HT1080 (cell line): ENCODE measurements at regions not wholly inside any gene's neighbourhood (a gene's known extent, or its start where the extent isn't known, plus 50 kb on each side); places are given as distances from the start of the nearest gene placed in this dataset.
A peak's percentile ranks its signal among the peaks of the same experiment; 100 is the strongest.

Experiments
- DNase-seq: peaks from one replicate; pipeline ENCODE4 v3.0.0-alpha.2; 2015; ENCODE audit warnings: low read depth

DNA sequence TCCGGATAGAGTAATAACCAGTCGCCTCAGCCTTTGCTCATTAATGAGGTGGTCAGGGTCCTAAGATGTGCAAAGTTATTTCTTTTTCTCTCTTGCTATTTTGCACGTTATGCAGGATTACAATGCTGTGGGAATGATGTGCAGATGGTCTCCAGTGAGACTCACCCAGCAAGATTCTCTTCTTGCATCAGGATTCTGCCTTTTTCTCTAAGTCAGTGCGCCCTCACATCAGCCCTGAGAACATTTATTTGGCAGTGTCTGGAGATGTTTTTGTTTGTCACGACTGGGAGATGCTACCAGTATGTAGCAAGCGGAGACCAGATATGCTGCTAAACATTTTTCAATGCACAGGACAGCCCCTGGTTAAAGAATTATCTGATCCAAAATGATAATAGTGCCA, 280.3 kb upstream of the WWC1 start:
- DNase-seq = no peak

- DNase-seq = no peak
These were observed 279.4 kb upstream of the WWC1 start for GRCh38 chr5:168012006-168012405.

- no peak for DNase-seq
These were observed 277.9 kb upstream of the WWC1 start for GRCh38 chr5:168013546-168013945.

GRCh38 chr5:168014433-168015123, 276.9 kb upstream of the WWC1 start:
- no peak for DNase-seq

- DNase-seq = peak; percentile 49
These were observed 275.9 kb upstream of the WWC1 start for GRCh38 chr5:168015506-168015905.

- no peak for DNase-seq
These were observed 274.1 kb upstream of the WWC1 start for GRCh38 chr5:168017313-168017712.

GRCh38 chr5:168019143-168019542, 272.3 kb upstream of the WWC1 start:
- no peak for DNase-seq

GRCh38 chr5:168020542-168021294, 270.7 kb upstream of the WWC1 start:
- peak; percentile 24 for DNase-seq

DNA sequence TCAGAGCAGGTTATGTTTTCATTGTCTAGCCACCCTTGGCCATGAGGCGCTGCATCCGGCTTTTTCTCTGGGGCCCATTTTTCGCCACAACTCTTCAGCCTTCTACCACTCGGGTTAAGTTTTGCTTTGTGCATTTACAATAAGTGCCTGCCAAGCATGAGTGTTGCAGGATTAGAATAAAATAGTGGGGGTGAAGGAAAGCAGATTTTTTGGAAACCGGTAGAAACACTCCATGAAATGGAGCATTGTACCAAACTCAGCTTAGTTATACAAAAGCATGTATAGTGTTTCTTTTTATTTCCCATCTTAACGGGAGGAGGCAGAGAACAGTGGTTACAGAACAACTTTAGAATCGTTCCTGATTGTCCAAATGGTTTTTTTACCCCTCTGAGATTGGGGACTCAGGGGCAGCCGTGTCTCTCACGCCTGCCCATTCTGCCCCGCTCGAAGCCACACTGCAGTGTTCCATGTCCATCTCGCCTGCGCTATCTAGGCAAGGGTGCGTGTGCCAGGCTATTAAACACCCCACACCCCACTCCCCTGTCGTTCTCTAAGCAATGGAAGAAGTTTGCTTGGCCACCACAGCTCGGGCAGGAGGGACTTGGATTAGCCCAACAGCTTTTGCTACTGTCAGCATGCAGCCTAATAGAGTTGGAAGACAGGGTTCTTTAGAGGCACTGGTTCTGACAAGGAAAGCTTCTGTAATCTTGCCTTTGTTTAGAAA, 268.8 kb upstream of the WWC1 start:
- DNase-seq = no peak

- DNase-seq = no peak
These were observed 268.3 kb upstream of the WWC1 start for GRCh38 chr5:168023191-168023590.

DNA sequence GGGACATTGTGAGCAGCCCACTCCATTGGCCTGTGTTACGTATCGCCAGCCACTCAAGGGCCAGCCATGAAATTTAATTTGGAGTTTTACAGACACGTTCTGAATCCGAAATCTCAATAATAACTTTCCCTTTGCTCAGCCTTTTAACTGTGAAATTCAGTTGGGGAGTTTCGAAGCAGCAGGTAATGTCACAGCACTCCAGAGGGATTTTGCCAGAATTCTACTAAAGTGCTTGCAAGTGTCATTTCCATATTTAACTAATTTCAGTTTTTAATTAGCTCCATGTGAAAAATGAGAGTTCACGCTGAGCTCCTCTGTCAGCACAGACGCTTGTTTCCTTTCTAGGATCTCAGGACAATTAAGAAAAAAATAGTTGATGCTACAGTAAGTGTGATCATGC, 267.1 kb upstream of the WWC1 start:
- DNase-seq = no peak

- DNase-seq = no peak
These were observed 264.4 kb upstream of the WWC1 start for GRCh38 chr5:168027007-168027406.

DNA sequence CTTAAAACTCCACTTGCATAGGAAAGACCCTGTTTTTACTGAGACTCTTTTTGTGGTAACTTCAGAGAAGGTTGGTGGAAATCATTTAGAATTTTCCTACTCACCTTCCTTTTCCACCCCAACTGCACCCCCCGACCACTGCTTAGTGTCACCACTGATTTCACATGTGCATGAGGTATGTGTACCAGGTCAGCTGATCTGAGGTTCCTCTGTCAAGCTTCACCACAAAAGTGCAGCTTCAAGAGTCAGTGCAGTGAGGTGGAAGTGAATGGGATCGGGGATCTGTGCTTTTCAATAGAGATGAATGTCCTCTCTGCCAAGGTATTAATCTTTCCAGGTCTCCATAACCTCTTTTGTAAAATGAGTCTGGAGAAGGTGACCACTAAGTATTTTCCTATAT, 260.5 kb upstream of the WWC1 start:
- no peak for DNase-seq

GRCh38 chr5:168031614-168032013, 259.8 kb upstream of the WWC1 start:
- DNase-seq = no peak

DNA sequence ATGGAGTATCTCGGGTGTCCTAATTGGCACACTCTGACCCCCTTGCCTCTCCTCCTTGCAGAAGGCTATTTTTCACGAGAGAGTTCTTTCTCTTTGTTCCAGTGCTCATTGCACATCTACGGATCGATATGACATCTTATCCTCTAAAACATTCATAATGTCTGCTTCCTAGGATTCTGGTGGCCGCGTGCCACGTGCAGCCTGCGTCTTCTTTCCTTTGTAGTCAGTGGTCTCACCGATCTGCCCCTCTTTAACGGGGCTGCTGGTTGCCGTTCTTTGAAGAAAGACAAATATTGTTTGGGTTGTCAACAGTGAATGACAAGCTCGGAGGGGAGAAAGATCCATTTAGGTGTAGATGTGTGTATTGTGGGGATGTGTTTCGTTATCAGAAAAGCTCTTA, 252.4 kb upstream of the WWC1 start:
- DNase-seq = no peak

DNA sequence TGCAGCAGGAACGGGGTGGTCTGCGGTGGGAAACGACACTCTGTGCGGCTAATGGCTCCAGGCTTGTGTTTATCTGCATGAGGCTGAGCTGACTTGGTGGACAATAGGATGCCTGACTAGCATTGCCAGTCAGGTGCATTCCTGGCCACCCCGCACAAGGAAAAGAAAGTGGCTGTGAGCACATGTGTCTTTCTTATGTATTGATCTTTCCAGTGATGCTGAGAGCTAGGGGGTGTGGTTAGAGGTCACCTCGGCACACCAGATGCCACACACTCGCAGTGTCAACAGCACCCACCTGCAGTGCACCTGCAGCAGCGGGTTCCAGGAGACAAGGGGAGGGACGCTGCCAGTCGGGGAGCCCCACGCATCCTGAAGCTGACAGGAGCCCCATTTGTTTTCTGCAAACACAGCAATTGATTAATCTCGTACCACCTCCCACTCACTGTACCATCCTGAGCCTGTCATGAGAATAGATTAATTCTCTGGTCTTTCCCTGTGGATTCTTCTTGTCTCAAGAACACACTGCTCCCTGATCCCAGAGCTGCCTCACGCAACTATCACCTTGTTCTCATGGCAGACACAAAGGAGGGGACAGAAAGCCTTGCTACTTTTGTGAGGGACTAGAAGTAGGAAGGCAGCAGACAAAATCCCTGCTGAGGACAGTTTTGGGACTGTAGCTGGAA, 251.7 kb upstream of the WWC1 start:
- no peak for DNase-seq

GRCh38 chr5:168041583-168041982, 249.9 kb upstream of the WWC1 start:
- no peak for DNase-seq

DNA sequence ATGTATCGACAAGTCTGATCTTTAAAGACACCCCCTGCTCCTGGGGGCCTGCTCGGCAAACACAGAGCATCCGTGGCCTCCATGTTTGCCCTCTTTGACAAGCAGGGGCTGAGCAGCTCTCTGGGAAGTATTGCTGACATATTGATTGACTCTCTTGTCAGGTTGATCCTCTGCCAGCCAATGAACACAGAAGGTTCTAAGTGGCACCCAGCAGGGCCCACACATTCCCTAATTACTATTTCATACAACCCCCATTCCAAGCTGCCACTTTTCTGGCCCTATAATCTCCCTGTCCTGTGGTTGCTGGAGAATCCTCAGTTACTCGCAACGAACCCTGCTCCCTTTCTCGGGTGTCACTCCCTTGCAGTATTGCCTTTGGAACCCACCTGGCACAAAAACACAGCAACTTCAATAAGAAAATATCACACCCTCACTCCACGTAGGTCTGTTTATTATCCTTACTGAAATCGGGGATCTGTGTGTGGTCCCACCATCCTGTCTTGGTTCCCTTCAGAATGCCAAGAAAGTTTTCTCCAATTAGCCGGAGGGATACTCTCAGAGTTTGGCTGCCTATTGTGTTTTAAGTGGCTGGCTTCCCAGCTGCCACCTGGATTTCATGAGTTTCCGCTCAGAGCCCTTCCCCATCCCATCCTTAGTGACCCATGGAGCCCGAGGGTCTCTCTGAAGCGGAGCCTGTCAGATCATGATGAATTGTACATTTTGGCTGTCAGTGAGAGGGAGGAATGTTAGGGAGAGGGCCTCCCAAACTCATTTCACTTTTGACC, 249.0 kb upstream of the WWC1 start:
- DNase-seq = no peak

GRCh38 chr5:168046163-168046562, 245.3 kb upstream of the WWC1 start:
- DNase-seq = no peak

DNA sequence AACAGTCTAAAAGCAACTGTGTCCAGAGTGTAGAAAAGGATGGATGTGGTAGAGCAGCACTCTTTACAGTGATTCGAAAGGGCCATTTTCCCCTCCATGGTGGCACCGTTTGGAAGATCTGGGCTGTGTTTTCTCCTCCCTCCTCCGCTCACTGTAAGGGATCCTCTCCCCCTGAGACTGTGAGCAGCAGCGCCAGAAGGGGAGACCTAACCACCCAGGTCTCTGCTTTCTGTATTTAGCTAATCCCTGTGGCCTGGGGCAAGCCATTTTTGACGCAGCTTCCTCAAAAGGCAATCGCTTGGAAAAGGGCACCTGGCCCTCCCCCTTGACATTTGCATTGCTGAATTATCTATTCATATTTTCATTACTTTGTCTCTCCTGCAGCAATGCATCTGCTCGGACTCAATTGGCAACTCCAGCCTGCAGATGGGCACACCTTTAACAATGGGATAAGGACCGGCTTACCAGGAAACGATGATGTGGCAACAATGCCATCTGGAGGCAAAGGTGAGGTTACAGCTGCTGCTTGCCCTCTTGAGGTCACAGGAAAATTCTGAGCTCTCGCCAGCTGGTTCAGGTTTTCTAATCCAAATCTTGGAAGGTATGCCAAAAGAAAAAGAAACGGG, 244.3 kb upstream of the WWC1 start:
- DNase-seq = peak; percentile 57

DNA sequence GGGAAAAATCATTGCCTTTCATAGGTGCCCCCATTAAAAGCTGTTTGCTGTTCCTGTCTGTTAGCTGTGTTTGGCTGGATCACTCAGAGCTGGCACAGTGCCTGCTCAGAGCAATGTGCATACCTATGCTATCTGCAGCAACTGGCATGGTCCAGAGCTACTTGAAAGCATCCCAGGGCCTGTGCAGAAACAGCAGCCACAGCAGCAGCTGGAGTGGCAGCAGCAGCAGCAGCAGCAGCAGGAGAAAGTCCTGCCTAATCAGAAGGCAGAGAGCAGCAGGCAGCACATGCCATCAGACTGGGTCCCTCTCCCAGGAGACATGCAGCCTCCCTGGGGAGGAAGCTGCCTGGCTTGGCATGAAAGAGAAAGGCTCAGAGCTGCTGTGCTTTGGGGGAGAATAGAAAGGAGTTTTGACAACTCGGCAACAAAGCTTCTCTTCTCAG, 243.8 kb upstream of the WWC1 start:
- no peak for DNase-seq
